SJSA1 (cell line): ENCODE measurements at regions not wholly inside any gene's neighbourhood (a gene's known extent, or its start where the extent isn't known, plus 50 kb on each side); places are given as distances from the start of the nearest gene placed in this dataset.

Experiments
- DNase-seq, 2 experiments: peaks; one replicate each; pipeline ENCODE4 v3.0.0-alpha.2; 2015 to 2020; ENCODE audit warnings: low spot score in 2 of 2, low read depth in 1 of 2
- H3K27ac ChIP-seq: fragments of 250-450 bp; sonication (Bioruptor Pico); 2 replicates; pipeline ENCODE4 v1.5.1; 2020; ENCODE audit warnings: mild to moderate bottlenecking, moderate library complexity
- H3K27me3 ChIP-seq: fragments of 250-450 bp; sonication (Bioruptor Pico); replicated peaks from 2 replicates; pipeline ENCODE4 v1.5.1; 2020; ENCODE audit warnings: mild to moderate bottlenecking, moderate library complexity
- H3K36me3 ChIP-seq: fragments of 250-450 bp; sonication (Bioruptor Pico); 2 replicates; pipeline ENCODE4 v1.5.1; 2020; ENCODE audit warnings: mild to moderate bottlenecking
- H3K4me1 ChIP-seq: fragments of 250-450 bp; sonication (Bioruptor Pico); replicated peaks from 2 replicates; pipeline ENCODE4 v1.6.1; 2021; ENCODE audit warnings: mild to moderate bottlenecking
- H3K4me3 ChIP-seq: fragments of 250-450 bp; sonication (Bioruptor Pico); 2 replicates; pipeline ENCODE4 v1.5.1; 2020; ENCODE audit warnings: mild to moderate bottlenecking
- H3K9me3 ChIP-seq: fragments of 250-450 bp; sonication (Bioruptor Pico); replicated peaks from 2 replicates; pipeline ENCODE4 v1.5.1; 2020; ENCODE audit warnings: mild to moderate bottlenecking

DNA sequence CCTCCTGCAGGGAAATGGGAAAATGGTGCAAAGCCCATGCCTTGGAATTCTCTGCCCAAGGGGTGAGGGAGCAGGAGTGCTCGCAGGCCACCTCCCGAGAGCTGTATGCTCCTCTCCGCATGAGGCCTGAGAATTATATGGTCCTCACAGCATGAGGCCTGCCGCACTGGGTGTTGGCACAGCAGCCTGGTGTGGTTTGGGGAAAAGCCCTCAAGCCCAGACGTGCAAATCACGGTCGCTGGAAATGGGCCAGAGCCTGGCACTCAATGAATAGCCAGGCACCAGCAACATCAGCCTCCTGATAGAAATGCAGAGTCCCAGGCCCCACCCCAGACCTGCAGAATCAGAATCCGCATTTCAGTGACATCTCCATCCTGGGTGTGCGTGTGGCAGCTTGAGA lies 156.4 kb upstream of the FOXF1 start:
- Histone ChIP-seq H3K4me1 (peaks cover 45% of the 10 kb centered on the region), H3K9me3 (peaks cover 8% of the 10 kb centered on the region; the same call in 1 of the 2 replicates), H3K27ac (no peak overlapping the region)

DNA sequence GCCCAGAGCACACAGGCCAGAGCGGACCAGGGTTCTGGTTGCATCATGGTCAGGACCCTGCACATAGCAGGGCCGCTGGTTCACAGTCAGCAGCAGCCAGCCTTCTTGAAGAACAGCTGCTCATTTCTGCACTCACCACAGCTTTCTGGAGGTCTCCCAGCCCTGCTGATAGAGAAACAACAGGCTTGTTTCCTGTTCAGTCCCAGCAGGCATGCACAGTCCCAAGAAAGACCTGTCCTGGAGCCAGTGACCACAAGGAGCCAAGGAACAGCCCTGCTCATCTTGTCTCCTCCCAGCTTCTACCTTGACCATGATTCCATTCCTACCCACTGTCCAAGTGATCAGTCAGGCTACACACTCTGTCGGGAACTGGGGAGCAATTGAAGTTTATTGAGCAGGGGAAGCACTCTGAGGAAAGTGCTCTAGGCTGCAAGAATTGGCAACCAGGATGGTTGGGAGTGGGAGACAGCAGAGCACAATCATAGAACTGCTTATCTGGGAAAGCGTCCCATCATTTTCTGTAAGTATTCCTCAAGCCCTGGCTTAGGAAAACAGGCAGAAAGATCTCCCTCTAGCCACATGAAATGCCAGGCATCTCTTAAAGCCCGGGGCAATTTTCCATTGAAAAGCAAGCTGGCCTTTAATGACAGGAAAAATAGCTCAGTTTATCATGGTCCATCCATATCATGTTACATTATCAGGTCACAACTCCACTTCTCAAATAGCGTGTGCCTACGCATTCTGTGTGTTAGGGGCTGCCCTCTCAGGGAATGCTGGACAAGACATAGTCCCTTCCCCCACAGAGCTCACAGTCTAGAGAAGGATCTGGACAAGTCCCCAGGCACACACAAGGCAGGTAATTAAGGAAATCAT lies 155.4 kb upstream of the FOXF1 start:
- peak in 1 of 2 experiments; percentile 47 for DNase-seq
- Histone ChIP-seq H3K9me3 (peaks cover 8% of the 10 kb centered on the region; the same call in 1 of the 2 replicates), H3K36me3 (no peaks in the 10 kb centered on the region), H3K4me1 (peaks cover 38% of the 10 kb centered on the region), H3K4me3 (no peak overlapping the region), H3K27me3 (no peaks in the 10 kb centered on the region), H3K27ac (peak overlapping the region; percentile 80)

More for the DNA sequence above, 156.4 kb upstream of the FOXF1 start:
- H3K36me3 ChIP-seq: no peaks in the 10 kb centered on the region
- no peaks in the 10 kb centered on the region for H3K27me3 ChIP-seq
- DNase-seq: no peak
- no peak overlapping the region for H3K4me3 ChIP-seq

DNA sequence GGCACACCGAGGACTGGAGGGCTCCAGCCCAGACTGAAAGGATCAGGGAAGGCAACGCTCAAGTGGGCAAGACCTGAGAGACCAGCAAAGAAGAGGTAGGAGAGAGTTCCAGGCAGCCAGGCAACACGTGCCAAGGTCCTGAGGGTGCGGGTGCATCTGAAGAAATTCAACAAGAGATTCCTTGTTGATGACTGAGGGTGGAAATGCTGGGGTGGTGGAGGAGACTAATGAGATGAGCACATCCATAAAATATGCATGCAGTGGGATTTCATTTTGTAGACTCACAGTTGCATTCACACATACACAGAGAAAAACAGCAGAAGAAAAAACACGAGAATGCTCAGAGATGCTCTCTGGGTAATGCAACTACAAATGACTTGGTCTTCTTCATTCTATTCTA lies 154.8 kb upstream of the FOXF1 start:
- Histone ChIP-seq H3K4me3 (no peak overlapping the region), H3K36me3 (no peaks in the 10 kb centered on the region), H3K27ac (peak overlapping the region; percentile 80), H3K9me3 (peaks cover 8% of the 10 kb centered on the region; the same call in 1 of the 2 replicates), H3K4me1 (peaks cover 34% of the 10 kb centered on the region), H3K27me3 (no peaks in the 10 kb centered on the region)
- peak; percentile 61 to 77 for DNase-seq

DNA sequence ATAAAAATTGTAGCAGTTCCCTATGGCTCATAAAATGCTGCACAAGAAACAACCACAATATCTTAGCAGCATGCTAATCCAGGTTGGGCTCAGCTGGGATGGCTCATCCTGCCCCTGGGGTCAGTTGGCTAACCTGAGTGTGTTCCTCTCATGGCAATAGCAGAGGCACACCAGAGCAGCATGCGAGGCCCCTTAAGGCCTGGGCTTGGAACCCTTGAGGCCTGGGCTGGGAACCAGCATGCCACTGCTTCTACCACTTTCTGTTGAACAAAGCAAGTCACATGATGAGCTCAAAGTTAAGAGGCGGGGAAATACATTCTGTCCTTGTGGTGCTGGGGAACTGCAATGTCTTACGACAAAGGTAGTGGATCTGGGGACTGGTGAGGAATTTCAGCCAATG lies 154.4 kb upstream of the FOXF1 start:
- Histone ChIP-seq H3K27ac (peak overlapping the region; percentile 80), H3K4me3 (no peak overlapping the region), H3K9me3 (peaks cover 8% of the 10 kb centered on the region; the same call in 1 of the 2 replicates), H3K27me3 (no peaks in the 10 kb centered on the region), H3K4me1 (peaks cover 34% of the 10 kb centered on the region), H3K36me3 (no peaks in the 10 kb centered on the region)
- DNase-seq: no peak

DNA sequence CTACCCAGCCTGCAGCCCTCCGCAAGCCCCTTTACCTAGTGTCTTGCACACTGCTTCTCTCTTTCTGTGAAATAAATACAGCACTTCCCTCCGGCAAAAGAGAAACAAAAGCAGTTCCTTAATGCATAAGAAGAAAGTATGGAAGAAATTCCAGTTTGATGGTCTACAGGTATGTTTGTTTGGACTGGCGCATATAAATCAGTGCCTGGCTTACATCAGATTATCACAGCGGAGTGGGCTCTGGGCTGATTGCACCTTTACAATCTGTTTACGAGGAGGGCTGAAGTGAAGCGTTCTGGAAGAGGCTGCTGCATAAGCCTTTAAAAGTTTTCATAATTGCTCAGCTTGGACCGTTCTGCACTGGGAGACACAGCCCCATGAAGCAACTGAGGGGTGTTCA lies 153.5 kb upstream of the FOXF1 start:
- peaks cover 37% of the 10 kb centered on the region for H3K4me1 ChIP-seq
- H3K4me3 ChIP-seq: no peak overlapping the region
- no peak for DNase-seq
- no peaks in the 10 kb centered on the region for H3K36me3 ChIP-seq
- no peak overlapping the region for H3K27ac ChIP-seq
- H3K9me3 ChIP-seq: peaks cover 8% of the 10 kb centered on the region; the same call in 1 of the 2 replicates
- no peaks in the 10 kb centered on the region for H3K27me3 ChIP-seq

DNA sequence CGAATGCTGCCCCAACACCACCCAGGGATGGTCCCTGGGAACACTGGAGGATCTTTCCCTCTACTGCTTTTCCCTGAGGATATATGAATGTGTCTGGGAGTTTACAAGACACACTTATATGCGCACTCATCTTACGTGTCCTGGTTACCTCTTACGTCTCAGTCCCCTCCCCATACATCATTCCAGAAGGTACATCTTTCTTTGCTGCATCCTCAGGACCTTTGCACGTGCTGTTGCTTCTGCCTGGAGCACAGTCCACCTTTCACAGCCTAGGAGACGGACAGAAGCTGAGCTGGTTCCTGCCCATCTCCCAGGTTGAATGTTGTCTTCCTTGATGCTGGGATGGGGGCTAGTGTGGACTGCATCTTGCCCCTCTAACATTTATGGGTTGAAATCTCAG lies 153.0 kb upstream of the FOXF1 start:
- peaks cover 42% of the 10 kb centered on the region for H3K4me1 ChIP-seq
- no peak overlapping the region for H3K4me3 ChIP-seq
- peaks cover 8% of the 10 kb centered on the region; the same call in 1 of the 2 replicates for H3K9me3 ChIP-seq
- H3K27ac ChIP-seq: no peak overlapping the region
- H3K36me3 ChIP-seq: no peaks in the 10 kb centered on the region
- no peak for DNase-seq
- H3K27me3 ChIP-seq: no peaks in the 10 kb centered on the region

DNA sequence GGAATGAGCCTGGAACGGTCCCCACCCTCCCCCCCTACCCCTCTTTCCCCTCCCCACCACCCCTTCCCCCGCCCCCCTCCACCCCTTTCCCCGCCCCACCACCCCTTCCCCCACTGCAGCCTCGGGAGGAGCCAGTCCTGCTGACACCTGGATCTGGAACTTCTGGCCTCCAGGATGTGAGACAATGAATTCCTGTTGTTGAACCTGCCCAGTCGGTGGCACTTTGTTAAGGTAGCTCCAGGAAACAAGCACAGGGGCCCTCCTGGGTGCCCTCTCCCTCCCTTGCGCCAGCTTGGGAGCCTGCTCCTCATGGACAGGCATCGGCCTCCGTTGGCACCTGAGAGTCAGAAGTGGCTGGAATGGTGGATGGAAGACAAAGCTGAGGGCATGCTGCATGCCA lies 152.4 kb upstream of the FOXF1 start:
- Histone ChIP-seq H3K4me1 (peaks cover 48% of the 10 kb centered on the region), H3K27ac (no peak overlapping the region), H3K36me3 (no peaks in the 10 kb centered on the region), H3K9me3 (peaks cover 8% of the 10 kb centered on the region; the same call in 1 of the 2 replicates), H3K4me3 (no peak overlapping the region), H3K27me3 (no peaks in the 10 kb centered on the region)
- no peak for DNase-seq

DNA sequence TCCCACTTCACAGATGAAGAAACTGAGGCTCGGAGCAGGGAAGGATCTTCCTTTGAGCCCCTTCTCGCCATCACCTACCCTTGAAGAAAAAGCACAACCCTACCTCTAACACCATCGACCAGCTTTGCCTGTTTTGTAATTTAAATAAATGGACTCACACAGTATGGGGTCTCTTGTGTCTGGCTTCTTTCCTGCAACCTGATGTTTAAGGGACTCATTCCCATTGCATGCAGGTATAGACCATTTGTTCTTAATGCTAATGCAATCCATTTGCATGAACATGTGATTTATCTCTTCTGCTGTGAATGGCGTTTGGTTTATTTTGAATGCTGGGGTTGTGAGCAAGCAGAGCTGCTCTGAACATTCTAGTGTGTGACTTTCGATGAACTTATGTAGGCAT lies 150.8 kb upstream of the FOXF1 start:
- Histone ChIP-seq H3K9me3 (peaks cover 8% of the 10 kb centered on the region; the same call in 1 of the 2 replicates), H3K4me3 (no peak overlapping the region), H3K27me3 (no peaks in the 10 kb centered on the region), H3K4me1 (peaks cover 48% of the 10 kb centered on the region), H3K27ac (no peak overlapping the region), H3K36me3 (no peaks in the 10 kb centered on the region)
- no peak for DNase-seq

DNA sequence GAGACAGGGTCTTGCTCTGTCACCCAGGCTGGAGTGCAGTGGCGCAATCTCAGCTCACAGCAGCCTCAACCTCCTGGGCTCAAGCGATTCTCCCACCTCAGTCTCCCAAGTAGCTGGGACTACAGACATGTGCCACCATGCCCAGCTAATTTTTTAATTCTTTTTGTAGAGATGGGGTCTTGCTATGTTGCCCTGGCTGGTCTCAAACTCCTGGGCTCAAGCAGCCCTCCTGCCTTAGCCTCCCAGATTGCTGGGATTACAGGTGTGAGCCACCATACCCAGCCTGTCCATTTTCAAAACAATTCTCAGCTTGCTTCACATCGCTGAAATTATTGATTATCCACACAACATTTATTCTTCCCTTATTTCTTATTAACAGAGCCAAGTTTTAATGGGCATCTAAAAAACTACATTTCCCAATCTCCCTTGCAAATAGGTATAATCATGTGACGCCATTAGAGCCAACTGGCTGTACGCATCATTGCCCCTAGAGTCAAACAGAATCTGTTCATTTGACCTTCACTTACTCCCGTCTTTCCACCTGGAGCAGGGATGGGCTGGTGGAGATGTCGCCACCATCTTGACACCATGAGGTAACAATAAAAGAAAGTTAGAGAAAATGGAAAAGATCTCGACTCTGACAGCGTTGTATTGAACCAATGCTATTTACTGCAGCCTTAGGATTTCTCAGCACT lies 148.0 kb upstream of the FOXF1 start:
- H3K27me3 ChIP-seq: no peaks in the 10 kb centered on the region

DNA sequence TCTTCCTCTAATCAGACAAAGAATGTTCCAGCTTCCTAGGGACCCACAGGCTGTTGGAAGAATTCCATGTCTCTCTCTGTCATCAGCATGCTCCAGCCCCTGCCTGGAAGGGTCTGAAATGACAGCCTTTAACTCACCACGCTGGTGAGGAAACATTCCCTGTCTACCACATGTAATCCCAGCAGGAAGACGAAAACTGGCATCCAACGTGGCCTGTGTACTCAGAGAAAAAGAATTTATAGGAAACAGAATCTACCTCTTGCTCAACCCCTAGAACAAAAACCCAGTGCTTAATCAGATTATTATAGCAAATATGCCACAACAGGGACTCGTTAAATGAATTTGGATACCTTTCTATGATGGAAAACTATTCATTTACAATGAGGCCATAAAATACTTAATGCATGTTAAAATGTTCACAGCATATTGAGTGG lies 147.3 kb upstream of the FOXF1 start:
- Histone ChIP-seq H3K36me3 (no peaks in the 10 kb centered on the region), H3K4me3 (no peak overlapping the region), H3K4me1 (peaks cover 65% of the 10 kb centered on the region), H3K27ac (peak overlapping the region; percentile 74), H3K9me3 (no peaks in the 10 kb centered on the region), H3K27me3 (no peaks in the 10 kb centered on the region)
- peak; percentile 92 to 94 for DNase-seq

More for the DNA sequence above, 148.0 kb upstream of the FOXF1 start:
- no peak for DNase-seq
- H3K4me1 ChIP-seq: peaks cover 58% of the 10 kb centered on the region
- H3K27ac ChIP-seq: peak overlapping the region; percentile 74
- no peaks in the 10 kb centered on the region for H3K36me3 ChIP-seq
- H3K4me3 ChIP-seq: no peak overlapping the region
- H3K9me3 ChIP-seq: no peaks in the 10 kb centered on the region

DNA sequence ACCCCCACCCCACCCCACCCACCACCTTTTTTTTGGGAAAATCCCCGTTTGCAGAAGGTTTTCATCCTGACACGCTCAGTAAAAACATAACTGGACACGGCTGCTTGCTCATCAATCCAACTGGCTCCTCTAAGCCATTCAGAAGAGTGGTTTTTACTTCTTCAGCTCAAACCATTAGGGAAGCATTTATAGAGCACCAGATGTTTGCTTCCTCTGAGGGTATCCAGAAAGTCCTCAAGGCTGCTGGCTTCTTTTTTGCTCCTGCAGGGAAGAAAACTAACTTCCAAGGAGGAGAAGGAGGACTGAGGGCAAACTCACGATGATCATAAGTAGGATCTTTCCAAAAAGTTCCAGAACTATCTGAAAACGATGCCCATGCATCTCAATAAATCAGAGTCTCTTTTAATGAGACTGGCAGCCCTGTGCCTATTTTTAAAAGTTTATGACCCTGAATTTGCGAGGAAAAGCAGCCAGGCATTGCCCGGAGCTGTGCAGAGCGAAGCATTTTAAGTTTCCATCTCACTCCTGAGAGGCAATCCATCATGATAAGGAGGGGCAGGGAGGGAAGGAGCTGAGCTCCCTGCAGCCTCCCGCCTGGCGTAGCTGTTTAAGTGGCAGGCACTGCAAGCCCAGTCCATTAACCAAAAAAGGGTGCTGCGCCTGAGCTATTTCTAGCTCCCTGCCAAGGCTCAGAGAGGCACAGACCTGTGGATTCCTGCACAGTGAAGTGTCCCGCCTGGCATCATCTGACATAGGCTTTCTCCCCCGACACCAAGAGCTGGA lies 146.3 kb upstream of the FOXF1 start:
- Histone ChIP-seq H3K27me3 (no peaks in the 10 kb centered on the region), H3K27ac (peak overlapping the region; percentile 74)
- no peak for DNase-seq

DNA sequence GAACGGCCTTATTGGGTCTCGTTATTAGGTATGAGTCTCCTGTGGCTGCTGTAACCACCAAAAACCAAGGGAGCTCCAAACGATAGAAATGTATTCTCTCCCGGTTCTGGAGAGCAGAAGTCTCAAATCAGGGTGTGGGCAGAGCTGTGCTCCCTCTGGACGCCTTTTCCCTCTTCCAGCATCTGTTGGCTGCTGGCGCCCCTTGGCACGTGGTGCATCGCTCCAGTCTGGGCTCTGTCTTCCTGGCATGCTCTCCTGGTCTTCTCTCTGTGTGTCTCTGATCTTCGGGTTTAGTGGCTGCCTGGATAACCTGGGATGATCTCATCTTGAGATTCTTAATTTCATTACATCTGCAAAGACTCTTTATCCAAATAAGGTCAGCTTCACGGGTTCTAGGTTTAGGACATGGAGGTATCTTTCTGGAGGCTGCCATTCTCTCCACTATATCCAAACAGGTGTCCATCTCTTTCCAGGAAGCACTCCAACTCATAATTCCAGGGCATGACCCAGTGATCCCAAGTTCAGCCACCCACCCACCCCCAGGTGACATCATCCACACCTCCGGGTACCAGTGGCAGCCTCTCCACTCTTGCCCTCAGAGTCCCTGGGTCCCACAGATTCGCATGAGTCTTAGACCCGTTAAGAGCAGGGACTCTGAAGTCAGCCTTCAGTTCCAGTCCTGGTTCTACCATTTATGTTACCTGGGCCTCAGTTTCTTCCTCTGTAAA lies 145.5 kb upstream of the FOXF1 start:
- H3K27me3 ChIP-seq: no peaks in the 10 kb centered on the region
- H3K27ac ChIP-seq: peak overlapping the region; percentile 79
- H3K4me3 ChIP-seq: no peak overlapping the region
- no peaks in the 10 kb centered on the region for H3K36me3 ChIP-seq
- H3K4me1 ChIP-seq: peaks cover 83% of the 10 kb centered on the region
- H3K9me3 ChIP-seq: no peaks in the 10 kb centered on the region
- no peak for DNase-seq

More for the DNA sequence above, 146.3 kb upstream of the FOXF1 start:
- Histone ChIP-seq H3K4me3 (no peak overlapping the region), H3K9me3 (no peaks in the 10 kb centered on the region), H3K36me3 (no peaks in the 10 kb centered on the region), H3K4me1 (peaks cover 75% of the 10 kb centered on the region)
